ENCODE measurements at regions not wholly inside any gene's neighbourhood (a gene's known extent, or its start where the extent isn't known, plus 50 kb on each side); places are given as distances from the start of the nearest gene placed in this dataset.

GRCh38 chr9:2281031-2281802 is 266.1 kb downstream of the SMARCA2 start:
- Histone ChIP-seq H3K9me3 (ENCODE audit: severe bottlenecking) (no peaks in the 10 kb centered on the region), H3K27ac (ENCODE audit: poor library complexity, severe bottlenecking) (no peak overlapping the region), H3K36me3 (ENCODE audit: low read depth) (no peaks in the 10 kb centered on the region), H3K27me3 (ENCODE audit: insufficient read depth, poor library complexity, severe bottlenecking) (no peaks in the 10 kb centered on the region), H3K4me3 (ENCODE audit: severe bottlenecking) (no peak overlapping the region), H3K4me1 (ENCODE audit: insufficient read depth, poor library complexity, severe bottlenecking) (no peaks in the 10 kb centered on the region)
- DNase-seq (ENCODE audit: low spot score), result no peak
- TF ChIP-seq, protein P1, sequence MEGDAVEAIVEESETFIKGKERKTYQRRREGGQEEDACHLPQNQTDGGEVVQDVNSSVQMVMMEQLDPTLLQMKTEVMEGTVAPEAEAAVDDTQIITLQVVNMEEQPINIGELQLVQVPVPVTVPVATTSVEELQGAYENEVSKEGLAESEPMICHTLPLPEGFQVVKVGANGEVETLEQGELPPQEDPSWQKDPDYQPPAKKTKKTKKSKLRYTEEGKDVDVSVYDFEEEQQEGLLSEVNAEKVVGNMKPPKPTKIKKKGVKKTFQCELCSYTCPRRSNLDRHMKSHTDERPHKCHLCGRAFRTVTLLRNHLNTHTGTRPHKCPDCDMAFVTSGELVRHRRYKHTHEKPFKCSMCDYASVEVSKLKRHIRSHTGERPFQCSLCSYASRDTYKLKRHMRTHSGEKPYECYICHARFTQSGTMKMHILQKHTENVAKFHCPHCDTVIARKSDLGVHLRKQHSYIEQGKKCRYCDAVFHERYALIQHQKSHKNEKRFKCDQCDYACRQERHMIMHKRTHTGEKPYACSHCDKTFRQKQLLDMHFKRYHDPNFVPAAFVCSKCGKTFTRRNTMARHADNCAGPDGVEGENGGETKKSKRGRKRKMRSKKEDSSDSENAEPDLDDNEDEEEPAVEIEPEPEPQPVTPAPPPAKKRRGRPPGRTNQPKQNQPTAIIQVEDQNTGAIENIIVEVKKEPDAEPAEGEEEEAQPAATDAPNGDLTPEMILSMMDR (IDR thresholded peaks at IDR 0.05; ENCODE audit: poor library complexity, severe bottlenecking), result no peak
- ATAC-seq (ENCODE audit: low read depth), result peak; percentile 60; the same call in 2 of the 3 replicates

DNA sequence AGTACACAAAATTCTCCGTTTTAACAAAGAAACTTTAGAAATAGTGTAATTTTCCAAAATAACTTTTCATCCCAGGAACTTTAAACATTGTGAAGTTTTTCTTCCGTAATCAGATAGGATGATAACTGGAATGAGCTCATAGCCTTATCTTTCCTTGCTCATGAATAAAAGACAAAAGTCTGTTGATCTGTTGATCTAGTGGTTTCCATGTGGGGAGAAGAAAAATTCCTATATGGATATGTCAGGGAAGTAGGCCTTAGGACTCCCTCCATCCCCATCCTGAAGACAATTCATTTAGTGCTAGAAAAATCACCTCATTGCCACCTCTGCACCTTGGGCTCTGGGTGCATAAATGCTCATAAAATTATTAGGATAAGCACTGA is 266.6 kb downstream of the SMARCA2 start:
- ATAC-seq (ENCODE audit: low read depth) (no peak), DNase-seq (ENCODE audit: low spot score) (no peak)
- Histone ChIP-seq H3K27ac (ENCODE audit: poor library complexity, severe bottlenecking) (no peak overlapping the region), H3K4me3 (ENCODE audit: severe bottlenecking) (no peak overlapping the region), H3K27me3 (ENCODE audit: insufficient read depth, poor library complexity, severe bottlenecking) (no peaks in the 10 kb centered on the region), H3K4me1 (ENCODE audit: insufficient read depth, poor library complexity, severe bottlenecking) (no peaks in the 10 kb centered on the region), H3K9me3 (ENCODE audit: severe bottlenecking) (no peaks in the 10 kb centered on the region), H3K36me3 (ENCODE audit: low read depth) (no peaks in the 10 kb centered on the region)
- TF ChIP-seq, protein P1 (IDR thresholded peaks at IDR 0.05; ENCODE audit: poor library complexity, severe bottlenecking), result no peak

DNA sequence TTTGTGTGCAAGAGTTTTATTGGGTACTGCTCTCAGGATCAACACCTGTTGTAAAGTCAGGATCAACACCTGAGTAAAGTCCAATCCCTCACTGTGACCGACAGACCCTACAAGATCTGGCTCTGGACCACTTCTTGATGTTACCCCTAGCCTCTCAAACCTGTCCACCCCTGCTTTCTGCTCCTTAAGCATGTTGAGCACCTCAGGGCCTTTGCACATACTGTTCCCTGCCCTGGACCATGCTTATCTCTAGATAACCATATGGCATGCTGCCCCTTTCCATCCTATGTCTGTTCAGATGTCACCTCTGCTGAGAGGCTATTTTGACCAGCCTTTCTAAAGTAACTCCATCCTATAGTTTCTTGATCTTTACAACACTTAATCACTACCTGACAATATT is 269.6 kb downstream of the SMARCA2 start:
- ATAC-seq (ENCODE audit: low read depth) (no peak), DNase-seq (ENCODE audit: low spot score) (no peak)
- TF ChIP-seq, protein P1 (IDR thresholded peaks at IDR 0.05; ENCODE audit: poor library complexity, severe bottlenecking), result no peak
- H3K4me3 ChIP-seq (ENCODE audit: severe bottlenecking), result no peak overlapping the region
- H3K27ac ChIP-seq (ENCODE audit: poor library complexity, severe bottlenecking), result no peak overlapping the region
- no peaks in the 10 kb centered on the region for H3K4me1 ChIP-seq (ENCODE audit: insufficient read depth, poor library complexity, severe bottlenecking)
- H3K27me3 ChIP-seq (ENCODE audit: insufficient read depth, poor library complexity, severe bottlenecking), result no peaks in the 10 kb centered on the region
- H3K9me3 ChIP-seq (ENCODE audit: severe bottlenecking), result no peaks in the 10 kb centered on the region
- no peaks in the 10 kb centered on the region for H3K36me3 ChIP-seq (ENCODE audit: low read depth)

DNA sequence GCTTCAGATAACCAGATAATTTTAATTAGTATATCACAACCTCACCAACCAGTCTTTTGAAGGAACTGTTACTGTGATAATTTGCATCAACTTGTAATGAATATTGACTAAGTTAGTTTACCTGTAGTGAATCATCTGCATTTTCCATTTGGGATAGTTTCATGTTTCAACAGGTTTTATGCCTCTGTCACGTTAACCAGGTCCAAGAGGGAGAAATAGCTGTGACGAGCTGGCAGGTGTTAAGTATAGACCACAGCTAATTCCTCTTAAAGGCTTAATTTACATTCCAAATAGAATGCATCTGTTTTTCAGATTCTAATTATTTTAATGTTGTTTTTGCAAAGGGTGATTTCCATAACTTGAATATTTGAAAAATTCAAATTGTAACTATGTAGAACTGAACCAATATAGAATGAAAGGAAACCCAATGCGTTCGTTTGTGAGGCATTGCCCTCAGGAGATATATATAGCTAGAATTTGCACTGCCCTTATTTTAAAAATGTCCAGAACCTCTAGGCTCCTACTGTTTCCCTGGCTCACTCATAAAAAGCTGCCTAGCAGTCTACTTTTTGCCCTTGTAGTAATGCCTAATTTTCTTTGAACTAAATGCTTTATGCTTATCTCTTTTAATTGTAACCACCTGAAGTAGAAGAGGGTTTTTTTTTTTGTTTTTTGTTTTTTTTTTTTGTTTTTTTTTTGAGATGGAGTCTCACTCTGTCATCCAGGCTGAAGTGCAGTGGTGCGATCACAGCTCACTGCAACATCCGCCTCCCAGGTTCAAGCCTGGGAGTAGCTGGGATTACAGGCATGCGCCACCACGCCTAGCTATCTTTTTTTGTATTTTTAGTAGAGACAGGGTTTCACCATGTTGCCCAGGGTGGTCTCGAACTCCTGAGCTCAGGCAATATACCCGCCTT is 270.5 kb downstream of the SMARCA2 start:
- DNase-seq (ENCODE audit: low spot score) (no peak), ATAC-seq (ENCODE audit: low read depth) (peak; percentile 50; the same call in 1 of the 3 replicates)
- Histone ChIP-seq H3K27me3 (ENCODE audit: insufficient read depth, poor library complexity, severe bottlenecking) (no peaks in the 10 kb centered on the region), H3K36me3 (ENCODE audit: low read depth) (no peaks in the 10 kb centered on the region), H3K4me1 (ENCODE audit: insufficient read depth, poor library complexity, severe bottlenecking) (no peaks in the 10 kb centered on the region), H3K27ac (ENCODE audit: poor library complexity, severe bottlenecking) (no peak overlapping the region), H3K9me3 (ENCODE audit: severe bottlenecking) (no peaks in the 10 kb centered on the region), H3K4me3 (ENCODE audit: severe bottlenecking) (no peak overlapping the region)
- TF ChIP-seq, protein P1 (IDR thresholded peaks at IDR 0.05; ENCODE audit: poor library complexity, severe bottlenecking), result no peak

All from RWPE2 (cell line).